Caco-2 (cell line): ENCODE measurements at regions not wholly inside any gene's neighbourhood (a gene's known extent, or its start where the extent isn't known, plus 50 kb on each side); places are given as distances from the start of the nearest gene placed in this dataset.
"Not testable (repeated sequence)": the region's sequence is repeated elsewhere in the genome, so short reads cannot be mapped to it uniquely, and the experiment has no call there.

Experiments
- BruUV-seq: library from RNA; stranded (reverse); fragments of 400-500 nt; replicated peaks from 2 replicates; lab custom pipeline; 2021; lab: Mats Ljungman, UMichigan
- CTCF ChIA-PET: fragments of 300-600 bp; sonication (Branson Sonifier 250); formaldehyde crosslinking; loops from one replicate; lab custom pipeline; 2022; ENCODE audit warnings: antibody characterized with exemption; lab: Charles Lee
- POLR2A ChIA-PET: fragments of 300-600 bp; sonication (Branson Sonifier 250); formaldehyde crosslinking; loops from one replicate; lab custom pipeline; 2022; ENCODE audit warnings: antibody characterized with exemption; lab: Charles Lee
- DNase-seq, 2 experiments: peaks; one replicate each; pipeline versions ENCODE4 v3.0.0 to v3.0.0-alpha.2; 2020 to 2022
- H3K27me3 ChIP-seq: replicated peaks from 2 replicates; pipeline ENCODE4 v1.6.0; 2011; ENCODE audit warnings: low read length; ENCODE audit not compliant: control insufficient read depth, insufficient read depth
- H3K36me3 ChIP-seq: 2 replicates; pipeline ENCODE4 v1.5.1; 2011; ENCODE audit warnings: low read length; ENCODE audit not compliant: control insufficient read depth, insufficient read depth
- H3K4me1 ChIP-seq: fragments of 250-450 bp; sonication (Bioruptor Pico); 2 replicates; pipeline ENCODE4 v1.5.1; 2020; ENCODE audit warnings: mild to moderate bottlenecking
- H3K4me3 ChIP-seq: 2 replicates; pipeline ENCODE4 v1.5.1; 2011; ENCODE audit warnings: low read depth, mild to moderate bottlenecking, control low read depth, low read length
- H3K9me3 ChIP-seq: fragments of 250-450 bp; sonication (Bioruptor Pico); 2 replicates; pipeline ENCODE4 v1.5.1; 2020; ENCODE audit warnings: mild to moderate bottlenecking, moderate library complexity
- H3K27ac Mint-ChIP-seq: one replicate; pipeline ENCODE4 v1.8.0; 2022; ENCODE audit warnings: mixed read lengths; ENCODE audit not compliant: unreplicated experiment
- H3K27me3 Mint-ChIP-seq: one replicate; pipeline ENCODE4 v1.8.0; 2022; ENCODE audit warnings: mixed read lengths; ENCODE audit not compliant: insufficient read depth, unreplicated experiment
- H3K36me3 Mint-ChIP-seq: one replicate; pipeline ENCODE4 v1.8.0; 2022; ENCODE audit warnings: mild to moderate bottlenecking, mixed read lengths; ENCODE audit not compliant: insufficient read depth, unreplicated experiment
- H3K4me1 Mint-ChIP-seq: one replicate; pipeline ENCODE4 v1.8.0; 2022; ENCODE audit warnings: low read depth, mixed read lengths; ENCODE audit not compliant: unreplicated experiment
- H3K4me3 Mint-ChIP-seq: one replicate; pipeline ENCODE4 v1.8.0; 2022; ENCODE audit warnings: mild to moderate bottlenecking, moderate library complexity, mixed read lengths; ENCODE audit not compliant: unreplicated experiment
- H3K9me3 Mint-ChIP-seq: one replicate; pipeline ENCODE4 v1.8.0; 2022; ENCODE audit warnings: mixed read lengths; ENCODE audit not compliant: unreplicated experiment
- CTCF ChIP-seq, 2 experiments: fragments of 200-600 bp in 1 of 2; IDR thresholded peaks; 1 replicate in 1 of 2; 2 replicates in 1 of 2; pipeline versions ENCODE4 v1.5.1 to v1.8.0; 2011 to 2022; ENCODE audit warnings: antibody characterized with exemption in 1 of 2, control low read depth in 1 of 2, inconsistent platforms in 1 of 2, low read depth in 1 of 2, low read length in 1 of 2, mild to moderate bottlenecking in 1 of 2, moderate library complexity in 1 of 2; ENCODE audit not compliant: insufficient read depth in 1 of 2, severe bottlenecking in 1 of 2, unreplicated experiment in 1 of 2
- intact Hi-C: fragments of 100-400 bp; cut with micrococcal nuclease; formaldehyde crosslinking; loops from one replicate; pipeline ENCODE4 v1.10.0; 2022; ENCODE audit not compliant: unreplicated experiment

GRCh38 chr11:112665291-112665690 lies 295.9 kb upstream of the NCAM1 start:
- no TSS peak for BruUV-seq
- Histone ChIP-seq H3K9me3 (no peaks in the 10 kb centered on the region), H3K4me1 (no peaks in the 10 kb centered on the region), H3K4me3 (no peak overlapping the region), H3K27me3 (0 out of 2 replicates have a peak, but pooled peaks cover 2% of the 10 kb centered on the region), H3K36me3 (no peaks in the 10 kb centered on the region)
- intact Hi-C loops: no loop called here
- peaks cover 31% of the 10 kb centered on the region for H3K27me3 Mint-ChIP-seq
- POLR2A ChIA-PET: no interaction called here
- DNase-seq: no peak
- no peak for TF ChIP-seq CTCF (IDR thresholded peaks at IDR 0.05; ENCODE audit: insufficient read depth in 1 of 2, low read depth in 1 of 2, low read length in 1 of 2, severe bottlenecking in 1 of 2, unreplicated experiment in 1 of 2)
- H3K4me3 Mint-ChIP-seq: no peak overlapping the region
- no peaks in the 10 kb centered on the region for H3K4me1 Mint-ChIP-seq
- no peaks in the 10 kb centered on the region for H3K9me3 Mint-ChIP-seq
- H3K27ac Mint-ChIP-seq: no peak overlapping the region
- no peaks in the 10 kb centered on the region for H3K36me3 Mint-ChIP-seq
- CTCF ChIA-PET: no interaction called here

- DNase-seq: no peak
- Mint-ChIP-seq H3K27ac (no peak overlapping the region), H3K27me3 (peaks cover 31% of the 10 kb centered on the region), H3K36me3 (no peaks in the 10 kb centered on the region), H3K4me1 (no peaks in the 10 kb centered on the region), H3K4me3 (no peak overlapping the region), H3K9me3 (no peaks in the 10 kb centered on the region)
- Histone ChIP-seq H3K4me1 (no peaks in the 10 kb centered on the region), H3K9me3 (no peaks in the 10 kb centered on the region), H3K27me3 (0 out of 2 replicates have a peak, but pooled peaks cover 2% of the 10 kb centered on the region), H3K4me3 (no peak overlapping the region), H3K36me3 (no peaks in the 10 kb centered on the region)
- POLR2A ChIA-PET: no interaction called here
- intact Hi-C loops: no loop called here
- no TSS peak for BruUV-seq
- CTCF ChIA-PET: no interaction called here
- no peak for TF ChIP-seq CTCF (IDR thresholded peaks at IDR 0.05; ENCODE audit: insufficient read depth in 1 of 2, low read depth in 1 of 2, low read length in 1 of 2, severe bottlenecking in 1 of 2, unreplicated experiment in 1 of 2)
Observed at GRCh38 chr11:112666253-112666652, 295.0 kb upstream of the NCAM1 start.

GRCh38 chr11:112670806-112671570 lies 290.2 kb upstream of the NCAM1 start:
- no peaks in the 10 kb centered on the region for H3K9me3 Mint-ChIP-seq
- Histone ChIP-seq H3K4me3 (no peak overlapping the region), H3K36me3 (no peaks in the 10 kb centered on the region), H3K4me1 (no peaks in the 10 kb centered on the region), H3K9me3 (peaks cover 8% of the 10 kb centered on the region; the same call in 1 of the 2 replicates), H3K27me3 (no peaks in the 10 kb centered on the region)
- intact Hi-C loops: no loop called here
- no peak for DNase-seq
- H3K4me3 Mint-ChIP-seq: no peak overlapping the region
- H3K27me3 Mint-ChIP-seq: peaks cover 12% of the 10 kb centered on the region
- no peak overlapping the region for H3K27ac Mint-ChIP-seq
- ChIA-PET POLR2A (no interaction called here), CTCF (no interaction called here)
- no peaks in the 10 kb centered on the region for H3K4me1 Mint-ChIP-seq
- no peaks in the 10 kb centered on the region for H3K36me3 Mint-ChIP-seq
- no peak for TF ChIP-seq CTCF (IDR thresholded peaks at IDR 0.05; ENCODE audit: insufficient read depth in 1 of 2, low read depth in 1 of 2, low read length in 1 of 2, severe bottlenecking in 1 of 2, unreplicated experiment in 1 of 2)
- BruUV-seq: no TSS peak

- H3K4me1 ChIP-seq, CTCF ChIA-PET, POLR2A ChIA-PET, H3K9me3 ChIP-seq, H3K36me3 Mint-ChIP-seq, H3K4me1 Mint-ChIP-seq, H3K27ac Mint-ChIP-seq, H3K9me3 Mint-ChIP-seq, H3K27me3 Mint-ChIP-seq, DNase-seq, H3K4me3 Mint-ChIP-seq, H3K36me3 ChIP-seq, H3K4me3 ChIP-seq, H3K27me3 ChIP-seq, BruUV-seq: not testable (repeated sequence)
- intact Hi-C loops: loop anchor here (1.0 kb wide), 1 partner anchor 13 kb away; no protein-coding TSS in a partner anchor
Observed at GRCh38 chr11:112673401-112673800, 287.8 kb upstream of the NCAM1 start.
